Panc1 (cell line): ENCODE measurements at regions not wholly inside any gene's neighbourhood (a gene's known extent, or its start where the extent isn't known, plus 50 kb on each side); places are given as distances from the start of the nearest gene placed in this dataset.

Experiments used
- ATAC-seq: fragments of 200-7000 bp; cut with Tn5 transposase; 2 replicates; pipeline ENCODE4 v1.9.1; 2020; ENCODE audit warnings: mild to moderate bottlenecking, moderate library complexity
- BruUV-seq: library from RNA; stranded (reverse); fragments of 400-500 nt; replicated peaks from 2 replicates; lab custom pipeline; 2021; lab: Mats Ljungman, UMichigan
- CTCF ChIA-PET: fragments of 300-600 bp; sonication (Branson Sonifier 250); formaldehyde crosslinking; loops from one replicate; lab custom pipeline; 2022; ENCODE audit warnings: antibody characterized with exemption; lab: Charles Lee
- POLR2A ChIA-PET: fragments of 300-600 bp; sonication (Branson Sonifier 250); formaldehyde crosslinking; loops from one replicate; lab custom pipeline; 2022; ENCODE audit warnings: antibody characterized with exemption; lab: Charles Lee
- DNase-seq: peaks from one replicate; pipeline ENCODE4 v3.0.0-alpha.2; 2010; ENCODE audit warnings: low read depth, low spot score
- H3K27ac ChIP-seq: 2 replicates; pipeline ENCODE4 v1.5.1; 2011; ENCODE audit warnings: mild to moderate bottlenecking, low read length, inconsistent platforms
- H3K27me3 ChIP-seq: fragments of 200-500 bp; sonication (Bioruptor generic); 2 replicates; pipeline ENCODE4 v1.6.0; 2014; ENCODE audit warnings: low read length, inconsistent platforms; ENCODE audit not compliant: control insufficient read depth, insufficient read depth
- H3K36me3 ChIP-seq: fragments of 200-500 bp; sonication (Bioruptor generic); 2 replicates; pipeline ENCODE4 v1.5.1; 2014; ENCODE audit warnings: inconsistent platforms, mild to moderate bottlenecking, low read length, moderate library complexity; ENCODE audit not compliant: control insufficient read depth, insufficient read depth
- H3K4me1 ChIP-seq: 2 replicates; pipeline ENCODE4 v1.5.1; 2011; ENCODE audit warnings: inconsistent platforms, mild to moderate bottlenecking, low read length, moderate library complexity; ENCODE audit not compliant: control insufficient read depth, insufficient read depth
- H3K4me3 ChIP-seq, 2 experiments: 2 replicates each; pipeline ENCODE4 v1.5.1; 2011 to 2012; ENCODE audit warnings: low read depth in 2 of 2, low read length in 2 of 2, mild to moderate bottlenecking in 2 of 2, inconsistent platforms in 1 of 2, moderate library complexity in 1 of 2
- H3K9me3 ChIP-seq: fragments of 200-500 bp; sonication (Bioruptor generic); 2 replicates; pipeline ENCODE4 v1.5.1; 2014; ENCODE audit warnings: low read depth, mild to moderate bottlenecking, inconsistent platforms, low read length, moderate library complexity; ENCODE audit not compliant: control insufficient read depth, insufficient read depth
- POLR2AphosphoS5 ChIP-seq: IDR thresholded peaks from 2 replicates; pipeline ENCODE4 v1.6.1; 2012; ENCODE audit warnings: mild to moderate bottlenecking, low read depth, low read length, moderate library complexity
- SIN3A ChIP-seq: IDR thresholded peaks from 2 replicates; pipeline ENCODE4 v1.6.1; 2012; ENCODE audit warnings: low read depth, mild to moderate bottlenecking, low read length, moderate library complexity, borderline replicate concordance; ENCODE audit not compliant: insufficient read depth
- TCF7L2 ChIP-seq: IDR thresholded peaks from 2 replicates; pipeline ENCODE4 v1.6.1; 2011; ENCODE audit warnings: mild to moderate bottlenecking, low read depth, low read length, inconsistent platforms
- in situ Hi-C: cut with HindIII; loops from 2 replicates; pipeline ENCODE4 v1.10.0; 2016; ENCODE audit warnings: low sequenced_read_pairs, low pct_unique_long_range_greater_than_20kb
- intact Hi-C: fragments of 100-400 bp; cut with micrococcal nuclease; formaldehyde crosslinking; loops from one replicate; pipeline ENCODE4 v1.10.0; 2022; ENCODE audit not compliant: unreplicated experiment
- TF ChIP-seq, protein P1 (sequence below), 2 experiments: IDR thresholded peaks; 2 replicates each; pipeline ENCODE4 v1.6.1; 2011 to 2012; ENCODE audit warnings: low read depth in 2 of 2, control low read depth in 1 of 2, low read length in 1 of 2, mild to moderate bottlenecking in 1 of 2, moderate library complexity in 1 of 2; ENCODE audit not compliant: insufficient read depth in 1 of 2
- TF ChIP-seq, protein P2 (sequence below): fragments of 450-650 bp; IDR thresholded peaks from 2 replicates; pipeline ENCODE4 v1.5.1; 2017; ENCODE audit warnings: mild to moderate bottlenecking

DNA sequence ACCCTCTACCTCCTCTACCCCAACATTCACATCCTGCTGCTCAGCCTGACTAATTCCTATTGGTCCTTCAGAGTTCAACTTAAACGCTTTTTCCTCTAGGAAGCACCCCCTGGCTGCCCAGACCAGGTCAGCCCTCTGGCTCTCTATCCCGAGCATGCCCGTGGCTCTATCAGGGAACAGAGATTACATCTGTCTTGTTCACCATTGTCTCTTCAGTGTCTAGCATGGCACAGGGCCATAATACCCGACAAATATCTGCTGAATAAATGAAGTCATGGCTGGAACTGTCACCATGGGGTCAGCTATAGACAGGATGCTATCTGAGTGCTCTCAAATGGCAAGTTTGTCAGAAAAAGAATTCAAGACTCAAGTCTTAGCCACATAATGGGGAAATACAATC, 296.9 kb upstream of the CHRNA7 start:
- no TSS peak for BruUV-seq
- intact Hi-C loops = no loop called here

DNA sequence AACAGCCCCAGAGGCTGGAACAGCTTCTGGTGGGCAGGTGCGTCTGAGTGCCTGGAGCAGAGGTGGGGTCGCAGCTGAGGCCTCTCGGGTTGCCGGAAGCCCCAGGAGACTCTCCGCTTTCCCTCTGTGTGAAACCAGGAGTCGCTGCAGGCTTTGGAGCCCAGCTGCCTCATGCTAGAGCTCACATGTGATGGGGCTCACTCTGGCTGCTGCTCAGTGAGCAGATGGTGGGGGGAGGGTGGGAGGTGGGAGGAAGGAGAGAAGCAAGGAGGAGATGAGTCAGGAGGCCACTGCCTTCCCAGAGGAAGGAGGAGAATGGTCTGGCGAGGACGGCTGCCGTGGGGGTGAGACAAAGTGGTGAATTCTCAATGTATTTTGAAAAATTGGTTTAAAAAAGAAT, 290.1 kb upstream of the CHRNA7 start:
- no peak for ATAC-seq
- BruUV-seq = no TSS peak
- Histone ChIP-seq H3K9me3 (peaks cover 9% of the 10 kb centered on the region; the same call in 1 of the 2 replicates), H3K27ac (no peak overlapping the region), H3K4me1 (no peaks in the 10 kb centered on the region), H3K4me3 (no peak overlapping the region), H3K27me3 (no peaks in the 10 kb centered on the region), H3K36me3 (no peaks in the 10 kb centered on the region)
- ChIA-PET CTCF (no interaction called here), POLR2A (no interaction called here)
- no peak for DNase-seq
- intact Hi-C loops (no loop called here), in situ Hi-C loops (no loop called here)
- TF ChIP-seq TCF7L2 = no peak
- TF ChIP-seq SIN3A = no peak
- no peak for TF ChIP-seq POLR2AphosphoS5
- TF ChIP-seq, protein P1, sequence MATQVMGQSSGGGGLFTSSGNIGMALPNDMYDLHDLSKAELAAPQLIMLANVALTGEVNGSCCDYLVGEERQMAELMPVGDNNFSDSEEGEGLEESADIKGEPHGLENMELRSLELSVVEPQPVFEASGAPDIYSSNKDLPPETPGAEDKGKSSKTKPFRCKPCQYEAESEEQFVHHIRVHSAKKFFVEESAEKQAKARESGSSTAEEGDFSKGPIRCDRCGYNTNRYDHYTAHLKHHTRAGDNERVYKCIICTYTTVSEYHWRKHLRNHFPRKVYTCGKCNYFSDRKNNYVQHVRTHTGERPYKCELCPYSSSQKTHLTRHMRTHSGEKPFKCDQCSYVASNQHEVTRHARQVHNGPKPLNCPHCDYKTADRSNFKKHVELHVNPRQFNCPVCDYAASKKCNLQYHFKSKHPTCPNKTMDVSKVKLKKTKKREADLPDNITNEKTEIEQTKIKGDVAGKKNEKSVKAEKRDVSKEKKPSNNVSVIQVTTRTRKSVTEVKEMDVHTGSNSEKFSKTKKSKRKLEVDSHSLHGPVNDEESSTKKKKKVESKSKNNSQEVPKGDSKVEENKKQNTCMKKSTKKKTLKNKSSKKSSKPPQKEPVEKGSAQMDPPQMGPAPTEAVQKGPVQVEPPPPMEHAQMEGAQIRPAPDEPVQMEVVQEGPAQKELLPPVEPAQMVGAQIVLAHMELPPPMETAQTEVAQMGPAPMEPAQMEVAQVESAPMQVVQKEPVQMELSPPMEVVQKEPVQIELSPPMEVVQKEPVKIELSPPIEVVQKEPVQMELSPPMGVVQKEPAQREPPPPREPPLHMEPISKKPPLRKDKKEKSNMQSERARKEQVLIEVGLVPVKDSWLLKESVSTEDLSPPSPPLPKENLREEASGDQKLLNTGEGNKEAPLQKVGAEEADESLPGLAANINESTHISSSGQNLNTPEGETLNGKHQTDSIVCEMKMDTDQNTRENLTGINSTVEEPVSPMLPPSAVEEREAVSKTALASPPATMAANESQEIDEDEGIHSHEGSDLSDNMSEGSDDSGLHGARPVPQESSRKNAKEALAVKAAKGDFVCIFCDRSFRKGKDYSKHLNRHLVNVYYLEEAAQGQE (IDR thresholded peaks at IDR 0.05; ENCODE audit: insufficient read depth in 1 of 2, low read depth in 2 of 2, low read length in 1 of 2) = no peak
- TF ChIP-seq, protein P2, sequence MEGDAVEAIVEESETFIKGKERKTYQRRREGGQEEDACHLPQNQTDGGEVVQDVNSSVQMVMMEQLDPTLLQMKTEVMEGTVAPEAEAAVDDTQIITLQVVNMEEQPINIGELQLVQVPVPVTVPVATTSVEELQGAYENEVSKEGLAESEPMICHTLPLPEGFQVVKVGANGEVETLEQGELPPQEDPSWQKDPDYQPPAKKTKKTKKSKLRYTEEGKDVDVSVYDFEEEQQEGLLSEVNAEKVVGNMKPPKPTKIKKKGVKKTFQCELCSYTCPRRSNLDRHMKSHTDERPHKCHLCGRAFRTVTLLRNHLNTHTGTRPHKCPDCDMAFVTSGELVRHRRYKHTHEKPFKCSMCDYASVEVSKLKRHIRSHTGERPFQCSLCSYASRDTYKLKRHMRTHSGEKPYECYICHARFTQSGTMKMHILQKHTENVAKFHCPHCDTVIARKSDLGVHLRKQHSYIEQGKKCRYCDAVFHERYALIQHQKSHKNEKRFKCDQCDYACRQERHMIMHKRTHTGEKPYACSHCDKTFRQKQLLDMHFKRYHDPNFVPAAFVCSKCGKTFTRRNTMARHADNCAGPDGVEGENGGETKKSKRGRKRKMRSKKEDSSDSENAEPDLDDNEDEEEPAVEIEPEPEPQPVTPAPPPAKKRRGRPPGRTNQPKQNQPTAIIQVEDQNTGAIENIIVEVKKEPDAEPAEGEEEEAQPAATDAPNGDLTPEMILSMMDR = no peak

More for the DNA sequence above, 296.9 kb upstream of the CHRNA7 start:
- ChIA-PET POLR2A (no interaction called here), CTCF (no interaction called here)
- ATAC-seq (no peak), DNase-seq (no peak)
- no peaks in the 10 kb centered on the region for H3K27me3 ChIP-seq
- in situ Hi-C loops = no loop called here
- no peak overlapping the region for H3K4me3 ChIP-seq
- no peaks in the 10 kb centered on the region for H3K9me3 ChIP-seq
- H3K36me3 ChIP-seq = no peaks in the 10 kb centered on the region
- H3K27ac ChIP-seq = no peak overlapping the region
- no peaks in the 10 kb centered on the region for H3K4me1 ChIP-seq
- TF ChIP-seq, protein P2 = no peak
- TF ChIP-seq SIN3A (no peak), TCF7L2 (no peak), POLR2AphosphoS5 (no peak)
- TF ChIP-seq, protein P1 (IDR thresholded peaks at IDR 0.05; ENCODE audit: insufficient read depth in 1 of 2, low read depth in 2 of 2, low read length in 1 of 2) = no peak
